NCI-H1694 treated with DMSO at 0.1 percent for 48 hours (cell line): ENCODE measurements at regions not wholly inside any gene's neighbourhood (a gene's known extent, or its start where the extent isn't known, plus 50 kb on each side); places are given as distances from the start of the nearest gene placed in this dataset.
A peak's percentile ranks its signal among the peaks of the same experiment; 100 is the strongest.

ENCODE experiments used
- DNase-seq: peaks from one replicate; lab custom pipeline; 2025; lab: John Stamatoyannopoulos, UW

DNA sequence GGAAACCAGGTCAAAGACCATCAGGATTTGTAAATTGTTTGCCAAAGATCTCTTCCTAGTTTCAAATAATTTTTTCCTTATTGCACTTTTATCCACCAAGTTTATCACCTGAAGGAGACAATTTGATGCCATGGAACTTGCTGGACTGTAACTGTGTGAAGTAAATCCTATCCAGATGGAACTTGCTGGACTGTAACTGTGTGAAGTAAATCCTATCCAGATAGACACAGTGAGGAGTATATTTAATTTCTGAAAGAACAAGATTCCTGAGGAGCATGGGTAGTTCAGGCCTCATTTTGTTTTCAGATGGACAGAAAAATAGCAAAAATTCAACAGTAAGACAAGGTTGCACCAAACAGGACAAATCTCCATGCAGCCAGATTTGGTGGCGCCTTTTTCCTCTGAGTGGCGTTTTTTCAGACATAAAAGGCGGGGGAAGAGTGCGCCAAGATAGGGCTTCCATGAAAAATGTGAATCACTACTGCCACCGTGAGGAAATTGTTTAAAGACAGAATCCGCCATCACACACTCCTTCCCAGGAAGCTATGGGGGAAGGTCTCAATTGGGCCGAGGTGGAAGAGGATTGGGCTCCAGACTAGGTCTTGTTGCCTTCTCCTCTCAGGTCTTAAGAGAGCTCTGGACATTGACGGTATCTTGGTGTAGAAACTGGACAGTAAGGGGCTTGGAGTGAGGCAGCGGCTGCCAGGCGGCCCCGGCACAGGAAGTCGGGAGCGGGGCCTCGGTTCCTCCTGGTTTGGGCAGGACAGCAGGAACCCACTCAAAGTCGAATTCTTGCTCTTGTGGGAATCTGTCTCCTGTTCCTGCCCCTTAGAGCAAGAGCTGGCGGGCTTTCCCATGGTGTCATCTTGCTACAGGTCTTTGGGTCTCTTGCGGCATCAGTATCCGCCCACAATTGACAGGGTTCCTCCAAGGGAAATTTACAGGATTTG lies 234.7 kb downstream of the OR13H1 start:
- DNase-seq: peak; percentile 24

DNA sequence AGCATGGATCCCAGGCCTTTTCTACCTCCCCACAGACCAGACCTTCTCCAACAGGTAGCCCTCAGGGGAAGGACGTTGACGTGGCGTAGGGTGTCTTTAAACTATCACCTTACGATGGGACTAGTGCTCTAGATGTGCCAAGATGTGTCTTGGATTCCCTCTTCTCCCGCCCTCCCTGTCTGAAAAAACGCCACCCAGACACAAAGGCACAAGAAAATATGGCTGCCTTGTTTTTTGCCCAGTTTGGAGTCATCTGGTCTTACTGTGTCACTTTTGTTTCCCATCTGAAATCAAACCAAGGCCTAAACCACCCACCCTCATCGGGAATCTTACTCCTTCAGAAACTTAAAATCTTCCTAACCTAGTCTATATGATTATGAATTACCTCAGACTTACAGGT lies 235.4 kb downstream of the OR13H1 start:
- no peak for DNase-seq

DNA sequence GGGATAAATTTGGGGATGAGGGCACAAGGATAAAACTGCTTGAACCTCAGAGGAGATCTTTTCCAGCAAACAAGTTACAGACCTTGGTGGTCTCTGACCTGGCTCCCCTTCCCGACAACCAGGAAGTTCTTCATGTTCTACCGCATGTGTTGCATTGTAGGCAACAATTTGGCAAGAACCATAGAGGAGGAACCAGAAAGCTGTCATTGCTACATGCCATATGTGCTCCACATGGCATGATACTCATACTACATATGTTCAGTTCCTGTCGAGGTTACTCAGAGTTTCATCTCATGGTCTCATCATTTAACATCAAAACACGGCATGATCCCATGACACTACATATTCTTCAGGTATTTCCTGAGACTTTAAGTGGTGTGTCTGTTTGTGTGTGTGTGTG lies 235.9 kb downstream of the OR13H1 start:
- DNase-seq: peak; percentile 10

DNA sequence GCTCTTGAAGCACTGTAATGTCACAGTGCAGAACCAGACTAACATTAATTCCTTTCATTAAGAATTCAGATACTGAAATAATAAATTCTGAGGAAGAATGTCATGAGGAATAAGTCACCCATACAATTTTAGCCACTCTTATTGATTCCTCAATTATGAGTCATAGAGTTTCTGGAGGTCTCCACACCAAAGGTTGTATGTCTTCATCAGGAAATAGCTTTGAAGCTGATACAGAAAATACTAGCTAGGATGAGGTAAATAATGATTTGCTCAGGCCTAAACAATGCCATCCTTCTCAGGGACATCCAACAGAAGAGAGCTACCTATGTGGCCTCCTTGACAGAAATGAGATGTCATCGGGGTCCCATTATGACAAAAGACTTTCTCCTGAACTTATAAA lies 238.8 kb downstream of the OR13H1 start:
- DNase-seq: no peak

DNA sequence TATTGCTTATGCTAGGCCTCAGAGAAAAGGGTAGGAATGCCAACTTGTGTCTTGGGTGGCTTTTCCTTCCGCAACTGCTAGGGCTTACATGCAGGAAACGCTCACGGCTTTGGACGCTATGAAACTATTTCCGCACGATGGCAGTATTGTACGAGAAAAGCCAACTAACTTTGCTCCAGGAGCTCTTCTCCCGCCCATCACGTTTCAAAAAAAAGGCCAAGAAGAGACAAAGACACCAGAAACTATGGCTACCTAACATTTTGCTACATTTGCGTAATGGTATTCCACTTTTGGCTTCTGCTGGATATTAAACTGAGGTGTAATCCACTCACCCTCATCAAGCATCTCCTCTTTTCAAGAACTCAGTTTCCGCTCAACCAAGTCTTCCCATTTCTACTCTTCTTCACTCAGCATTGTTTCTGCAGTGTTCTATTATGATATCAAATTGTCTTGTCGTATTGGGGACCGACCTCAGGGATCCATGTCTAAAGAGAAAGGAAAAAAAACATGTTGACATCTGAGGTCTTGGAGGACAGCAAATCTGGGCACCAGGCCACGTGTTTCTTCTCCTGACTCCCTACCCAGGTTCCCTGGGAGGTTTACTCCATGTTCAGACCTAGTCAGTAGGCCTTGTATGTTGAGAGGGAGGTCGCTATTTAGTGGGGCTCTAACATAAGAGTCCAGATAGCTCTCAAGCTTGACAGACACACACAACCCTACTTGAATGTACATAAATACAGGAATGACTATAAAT lies 239.4 kb upstream of the STK26 start:
- peak; percentile 21 for DNase-seq

DNA sequence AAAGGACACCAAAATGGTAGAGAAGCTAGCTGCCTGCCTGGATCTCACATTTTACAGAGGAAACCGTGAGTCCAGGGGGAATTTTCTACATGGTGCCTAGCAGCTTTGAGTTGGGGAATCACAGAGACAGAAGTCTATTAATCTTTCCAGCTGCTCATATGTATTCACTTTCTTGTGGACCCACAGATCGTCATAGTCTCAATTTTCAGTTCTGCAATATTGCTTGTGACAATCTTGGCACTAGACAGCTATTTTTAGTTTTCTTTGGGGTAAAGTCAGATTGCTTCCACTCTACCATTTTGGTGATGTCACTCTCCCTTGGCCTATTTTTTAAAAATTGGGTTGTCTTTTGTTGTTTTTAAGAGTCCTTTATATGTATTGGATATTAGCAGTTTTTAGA lies 233.4 kb upstream of the STK26 start:
- no peak for DNase-seq

DNA sequence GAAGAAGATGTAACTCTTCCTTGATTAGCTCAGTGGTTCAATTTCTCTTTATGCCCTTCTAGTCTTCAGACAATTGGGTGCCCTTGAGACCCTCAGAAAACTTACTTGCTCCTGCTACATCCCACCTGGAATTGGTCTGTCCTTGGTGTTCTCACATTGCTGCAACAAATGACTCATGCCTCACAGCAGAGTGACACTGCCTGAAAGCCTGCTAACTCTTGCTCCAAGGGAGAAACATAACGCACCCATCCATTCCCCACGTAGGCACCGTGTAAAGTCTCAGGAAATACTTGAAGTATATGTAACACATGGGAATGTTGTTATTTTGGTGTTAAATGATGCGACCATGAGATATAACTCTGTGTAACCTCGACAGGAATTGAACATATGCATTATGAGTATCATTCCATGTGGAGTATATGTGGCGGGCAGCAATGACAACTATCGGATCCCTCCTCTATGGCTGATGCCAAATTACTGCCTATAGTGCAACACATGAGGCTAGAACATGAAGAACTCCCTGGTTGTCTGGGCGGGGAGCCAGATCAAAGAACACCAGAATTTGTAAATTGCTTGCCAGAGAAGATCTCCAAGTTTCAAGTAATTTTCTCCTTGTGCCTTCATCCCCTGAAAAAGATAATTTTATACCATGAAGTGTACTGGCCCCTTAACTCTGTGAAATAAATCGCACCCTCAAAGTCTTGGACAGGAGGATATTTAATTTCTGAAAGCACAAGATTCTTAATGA lies 231.3 kb upstream of the STK26 start:
- DNase-seq: no peak

DNA sequence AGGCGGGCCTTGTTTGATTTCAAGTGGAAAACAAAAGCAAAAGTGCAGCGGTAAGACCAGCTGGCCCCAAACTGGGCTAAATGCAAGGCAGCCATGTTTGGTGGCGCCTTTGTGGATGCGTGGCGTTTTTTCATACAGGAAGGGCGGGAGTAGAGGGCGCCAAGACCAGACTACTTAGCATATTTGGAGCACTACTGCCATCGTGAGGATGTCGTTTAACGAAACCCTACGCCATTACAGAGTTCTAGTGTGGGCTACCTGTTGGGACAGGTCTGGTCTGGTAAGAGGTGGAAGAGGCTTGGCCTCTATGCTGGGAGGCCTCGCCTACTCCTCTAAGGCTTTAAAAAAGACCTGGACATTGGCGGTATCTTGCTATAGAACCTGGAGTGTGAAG lies 230.7 kb upstream of the STK26 start:
- DNase-seq: no peak

DNA sequence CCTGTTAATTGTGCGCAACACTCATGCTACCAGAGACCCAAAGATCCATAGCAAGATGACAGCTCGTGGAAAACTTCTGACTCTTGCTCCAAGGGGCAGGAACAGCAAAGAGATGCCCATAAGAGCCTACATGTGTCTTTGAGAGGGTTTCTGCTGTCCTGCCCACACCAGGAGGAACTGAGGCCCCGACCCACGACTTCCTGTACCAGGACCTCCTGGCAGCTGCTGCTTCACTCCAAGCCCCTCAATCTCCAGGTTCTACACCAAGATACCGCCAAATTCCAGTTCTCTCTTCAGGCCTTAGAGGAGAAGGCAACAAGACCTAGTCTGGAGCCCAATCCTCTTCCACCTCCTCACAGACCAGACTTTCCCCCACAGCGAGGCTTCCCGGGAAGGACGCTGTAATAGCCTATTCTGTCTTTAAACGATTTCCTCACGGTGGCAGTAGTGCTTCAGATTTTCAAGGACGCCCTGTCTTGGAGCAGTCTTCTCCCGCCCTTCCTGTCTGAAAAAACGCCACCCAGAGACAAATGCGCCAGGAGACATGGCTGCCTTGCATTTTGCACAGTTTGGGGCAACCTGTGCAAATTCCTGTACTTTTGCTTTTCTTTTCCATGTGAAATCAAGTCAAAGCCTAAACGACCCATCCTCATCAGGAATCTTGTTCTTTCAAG lies 230.2 kb upstream of the STK26 start:
- DNase-seq: no peak

DNA sequence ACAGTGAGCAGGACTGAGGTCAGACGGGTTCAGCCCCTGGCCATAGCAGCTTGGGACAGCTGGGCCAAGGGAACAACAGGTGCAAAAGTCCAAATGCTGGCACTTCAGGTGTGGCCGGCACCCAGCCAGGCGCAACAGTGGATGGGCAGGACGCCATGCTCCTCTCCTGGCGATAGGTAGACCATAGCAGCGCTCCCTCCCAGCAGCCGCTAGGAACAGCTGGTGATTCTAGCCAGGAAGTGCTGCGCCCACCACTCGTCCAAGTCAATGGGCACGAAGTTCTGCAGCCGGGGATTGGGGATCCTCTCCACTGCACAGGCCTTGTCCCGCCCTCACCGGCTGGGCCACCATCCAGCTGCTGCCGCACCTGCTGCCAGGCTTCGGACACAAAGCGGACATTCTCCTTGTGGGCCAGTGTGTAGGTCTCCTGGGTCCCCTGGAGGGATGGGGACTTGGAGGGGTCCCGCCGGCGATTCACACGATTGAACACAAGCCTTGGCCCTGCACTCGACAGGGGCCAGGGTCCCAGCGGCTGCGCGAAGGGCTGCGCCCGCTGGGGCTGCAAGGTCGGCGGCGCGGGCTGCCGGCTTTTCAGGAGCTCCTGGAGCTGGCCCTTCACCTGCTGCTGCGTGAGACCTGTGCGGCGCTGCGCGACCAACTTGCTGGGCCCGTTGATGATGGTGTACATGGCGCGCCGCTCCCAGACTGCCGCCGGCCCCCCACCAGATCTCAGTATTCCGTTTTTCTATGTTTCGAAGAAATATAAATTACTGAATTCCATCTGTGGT lies 227.5 kb upstream of the STK26 start:
- no peak for DNase-seq

DNA sequence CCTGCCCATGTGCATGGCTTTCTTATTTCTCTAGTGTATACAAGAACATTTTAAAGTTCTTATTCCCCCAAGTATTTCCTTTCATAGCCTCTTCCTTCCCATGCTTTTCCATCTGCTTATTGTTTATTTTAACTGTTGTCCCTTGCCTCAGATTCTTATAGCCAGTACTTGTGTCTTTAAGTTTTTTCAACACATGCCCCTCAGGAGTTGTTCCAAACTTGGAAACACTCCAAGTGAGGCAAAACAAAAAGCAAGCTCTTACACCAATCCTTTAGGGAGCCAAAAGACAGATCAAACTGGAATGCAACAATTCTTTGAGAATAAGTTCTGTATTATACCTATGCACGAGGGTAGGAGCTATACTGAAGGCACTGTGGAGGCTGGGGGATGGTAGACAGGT lies 222.0 kb upstream of the STK26 start:
- DNase-seq: no peak

DNA sequence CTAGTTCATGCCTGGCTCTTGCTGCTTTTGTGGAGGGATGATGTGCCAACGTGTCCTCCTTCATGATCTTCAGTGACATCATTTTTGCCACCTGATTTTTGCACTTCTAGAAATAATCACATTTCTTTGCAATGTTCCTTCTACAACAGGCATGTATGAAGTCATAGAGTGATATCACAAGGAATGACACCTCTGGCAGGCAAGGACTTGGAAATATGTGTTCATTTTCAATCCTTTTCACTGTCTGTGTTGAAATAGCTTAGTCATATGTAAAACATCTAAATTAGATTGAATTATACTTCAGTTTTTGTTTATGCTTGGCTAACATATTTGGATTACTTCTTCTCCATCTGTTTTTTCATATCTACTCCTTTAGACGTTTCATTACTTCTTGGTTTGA lies 221.2 kb upstream of the STK26 start:
- DNase-seq: no peak

DNA sequence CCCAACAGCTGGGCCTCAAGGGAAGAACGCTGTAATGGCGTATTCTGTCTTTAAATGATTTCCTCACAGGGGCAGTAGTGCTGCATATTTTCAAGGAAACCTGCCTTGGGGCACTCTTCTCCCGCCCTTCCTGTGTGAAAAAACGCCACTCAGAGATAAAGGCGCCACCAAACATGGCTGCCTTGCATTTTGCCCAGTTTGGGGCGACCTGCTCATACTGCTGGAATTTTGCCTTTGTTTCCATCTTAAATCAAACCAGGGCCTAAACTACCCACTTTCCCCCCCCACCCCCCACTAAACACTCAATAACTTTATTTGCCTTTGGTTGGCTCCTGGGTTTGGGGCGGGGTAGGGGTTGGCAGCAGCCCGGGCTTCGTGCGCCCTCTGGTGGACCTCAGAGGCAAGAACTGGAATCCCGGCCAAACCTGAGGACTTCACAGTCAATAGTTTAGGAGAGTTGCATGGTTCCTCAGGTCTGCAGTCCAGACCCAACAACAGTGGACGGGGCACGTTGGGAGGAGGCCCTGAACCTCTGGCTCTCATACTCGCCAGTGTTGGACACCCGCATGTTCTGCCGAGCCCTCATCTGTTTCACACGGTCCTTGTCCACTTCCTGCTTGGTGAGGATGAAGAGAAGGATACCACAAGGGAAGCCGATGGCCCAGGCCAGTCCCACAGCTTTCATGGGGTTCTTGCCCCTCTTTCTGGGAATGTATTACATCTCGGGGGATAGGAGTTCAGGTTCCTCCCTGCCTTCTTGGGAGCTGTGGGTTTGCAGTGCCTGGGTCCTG lies 220.1 kb upstream of the STK26 start:
- no peak for DNase-seq

DNA sequence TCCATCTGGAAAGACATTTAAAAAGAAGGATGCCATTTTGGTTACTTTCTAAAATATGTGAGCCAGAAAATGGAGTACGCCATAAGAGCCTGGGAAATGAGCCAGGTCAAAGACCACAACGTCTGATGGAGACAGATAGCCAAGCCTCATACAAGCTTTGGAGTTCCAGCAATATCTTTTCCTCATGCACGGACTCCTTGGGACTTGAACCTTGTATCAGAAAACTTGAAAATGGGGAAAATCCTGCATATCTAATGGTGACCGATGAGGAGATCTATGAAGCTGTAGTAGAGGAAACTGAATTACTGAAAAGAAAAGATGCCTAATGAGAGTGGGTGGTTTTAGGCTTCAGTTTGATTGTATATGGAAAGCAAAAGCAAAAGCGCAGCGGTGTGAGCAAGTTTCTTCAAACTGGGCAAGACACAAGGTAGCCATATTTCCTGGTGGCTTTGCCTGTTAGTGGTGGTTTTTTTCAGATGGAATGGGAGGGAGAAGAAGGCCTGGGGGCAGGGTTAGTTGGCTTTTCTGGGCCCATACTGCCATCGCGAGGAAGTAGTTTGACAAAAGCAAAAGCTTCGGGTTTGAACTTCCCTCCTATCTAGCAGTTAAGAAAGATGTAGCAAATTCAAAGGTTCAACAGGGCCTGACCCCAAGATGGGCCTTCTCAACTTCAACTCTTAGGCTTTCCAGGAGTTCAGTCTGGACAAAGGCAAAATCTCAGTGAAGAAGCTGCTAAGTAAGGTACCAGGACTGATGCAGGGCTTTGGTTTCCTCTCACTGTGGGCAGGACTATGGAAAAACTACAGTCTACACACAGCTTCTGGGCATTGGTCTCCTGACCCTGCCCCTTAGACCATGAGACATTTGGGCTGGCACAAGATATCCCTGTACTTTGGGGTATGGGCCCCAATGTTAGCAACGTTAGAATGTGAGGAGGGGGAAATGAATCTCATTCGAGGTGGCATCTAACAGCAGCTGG lies 210.0 kb upstream of the STK26 start:
- DNase-seq: no peak

DNA sequence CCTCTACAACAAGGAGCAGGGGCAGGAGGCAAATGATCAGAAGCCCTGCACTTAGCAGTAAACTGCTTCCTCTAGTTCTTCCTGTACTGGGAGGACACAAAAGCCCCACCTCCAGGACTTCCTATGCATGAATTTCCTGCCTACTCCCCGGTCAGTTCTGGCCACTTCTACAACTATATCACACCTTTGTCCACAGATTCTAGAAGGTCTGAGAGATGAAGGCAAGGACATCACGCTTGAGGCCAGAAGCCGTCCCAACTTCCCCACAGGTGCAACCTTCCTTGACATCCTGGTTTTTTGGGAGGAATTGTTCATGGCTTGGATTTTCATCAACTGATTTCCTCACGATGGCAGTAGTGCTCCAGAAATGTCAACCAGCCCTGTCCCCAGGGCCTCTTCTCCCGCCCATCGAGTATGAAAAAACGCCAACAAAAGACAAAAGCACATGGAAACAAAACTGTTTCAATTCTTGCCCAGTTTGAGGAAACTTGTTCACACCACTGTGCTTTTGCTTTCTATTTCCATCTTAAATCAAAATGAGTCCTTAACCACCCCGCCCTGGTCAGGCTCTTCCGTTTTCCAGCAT lies 206.5 kb upstream of the STK26 start:
- no peak for DNase-seq

DNA sequence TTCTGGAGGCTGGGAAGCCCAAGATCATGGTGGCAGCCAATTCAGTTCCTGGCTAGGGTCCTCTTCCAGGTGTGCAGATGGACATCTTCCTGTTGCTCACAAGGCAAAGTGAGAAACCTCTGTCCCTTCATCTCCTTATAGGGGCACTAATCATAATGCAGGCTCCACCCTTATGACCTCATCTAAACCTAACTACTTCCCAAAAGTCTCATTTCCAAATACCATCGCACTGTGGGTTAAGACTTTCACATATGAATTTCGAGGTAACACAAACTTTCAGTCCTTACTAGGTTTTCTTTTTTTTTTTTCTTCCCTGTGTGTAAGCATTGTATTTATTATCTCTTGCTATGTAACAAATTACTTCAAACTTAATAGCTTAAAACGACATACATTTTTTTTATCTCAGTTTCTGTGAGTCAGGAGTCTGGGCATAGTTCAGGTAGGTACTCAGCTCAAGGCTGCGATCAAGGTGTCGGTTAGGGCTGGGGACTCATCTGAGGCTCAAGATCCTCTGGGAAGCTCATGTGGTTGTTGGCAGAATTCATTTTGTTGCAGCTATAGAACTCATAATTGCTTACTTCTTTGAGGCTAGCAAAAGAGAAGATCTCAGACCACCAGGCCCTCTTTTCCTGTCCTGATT lies 204.7 kb upstream of the STK26 start:
- no peak for DNase-seq

DNA sequence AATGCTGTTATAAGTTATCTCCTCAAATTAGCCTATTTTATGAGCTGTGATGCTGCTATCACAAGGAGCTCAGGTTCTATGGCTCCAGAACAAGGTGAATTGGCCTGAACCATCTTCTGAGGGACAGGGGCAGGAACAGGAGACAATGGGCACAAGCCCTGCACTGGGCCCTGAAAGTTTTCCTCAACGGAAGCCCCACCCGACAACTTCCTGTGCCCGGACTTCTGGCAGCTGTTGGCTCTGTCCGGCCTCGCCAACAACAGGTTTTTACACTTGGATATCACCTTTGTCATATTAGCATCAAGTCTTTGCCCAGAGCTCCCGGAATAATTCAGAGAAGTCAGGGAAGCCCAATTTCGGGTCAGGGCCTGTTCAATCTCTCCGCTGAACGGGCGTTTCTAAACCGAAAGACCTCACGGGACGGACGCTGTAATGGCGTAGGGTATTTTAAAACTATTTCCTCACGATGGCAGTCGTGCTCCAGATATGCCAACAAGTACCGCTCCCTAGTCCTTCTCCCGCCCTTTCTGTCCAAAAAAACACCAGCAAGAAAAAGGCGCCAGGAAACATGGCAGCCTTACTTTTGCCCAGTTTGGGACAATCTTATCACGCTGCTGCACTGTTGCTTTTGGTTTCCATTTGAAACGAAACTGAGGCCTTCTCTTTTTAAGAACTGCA lies 201.0 kb upstream of the STK26 start:
- DNase-seq: no peak

DNA sequence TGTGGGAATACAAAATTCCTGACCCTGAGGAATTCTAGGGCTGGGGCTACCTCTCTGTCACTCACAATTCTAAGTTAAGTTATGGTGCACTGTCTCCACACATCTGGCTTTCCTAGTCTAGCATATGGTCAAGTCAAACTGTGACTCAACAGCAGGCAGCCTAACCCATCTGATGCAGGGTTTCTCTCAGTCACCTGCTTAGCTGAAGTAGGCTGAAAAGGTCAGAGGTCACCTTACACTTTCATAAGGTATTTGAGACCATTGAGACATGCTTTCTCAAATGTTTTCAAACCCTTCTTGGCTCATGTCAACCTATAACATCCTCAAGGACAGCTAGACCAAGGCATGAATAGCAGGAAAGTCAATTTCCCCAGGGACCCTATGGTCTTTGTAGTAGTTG lies 196.5 kb upstream of the STK26 start:
- DNase-seq: no peak
